ENCODE measurements at regions not wholly inside any gene's neighbourhood (a gene's known extent, or its start where the extent isn't known, plus 50 kb on each side); places are given as distances from the start of the nearest gene placed in this dataset.

- Histone ChIP-seq H3K4me3 (no peak overlapping the region), H3K9me3 (no peaks in the 10 kb centered on the region), H3K4me1 (ENCODE audit: insufficient read depth) (no peaks in the 10 kb centered on the region), H3K27me3 (no peaks in the 10 kb centered on the region), H3K36me3 (no peaks in the 10 kb centered on the region), H3K27ac (no peak overlapping the region)
- no peak for DNase-seq
- TF ChIP-seq EP300 (IDR thresholded peaks at IDR 0.05) (no peak), CTCF (IDR thresholded peaks at IDR 0.05) (no peak), POLR2A (IDR thresholded peaks at IDR 0.05) (no peak)
- intact Hi-C loops (cut with DNase I) = no loop called here
- WGBS, 3 donors = 0 to 2% (median 0%) methylated on average over 1 of the region's 1 CpG
These were observed 470.6 kb downstream of the LMO7 start for GRCh38 chr13:76106763-76107162.

GRCh38 chr13:76094645-76095044 is 458.5 kb downstream of the LMO7 start:
- DNase-seq = no peak
- Histone ChIP-seq H3K4me1 (ENCODE audit: insufficient read depth) (no peaks in the 10 kb centered on the region), H3K9me3 (no peaks in the 10 kb centered on the region), H3K27ac (no peak overlapping the region), H3K4me3 (no peak overlapping the region), H3K27me3 (no peaks in the 10 kb centered on the region), H3K36me3 (no peaks in the 10 kb centered on the region)
- intact Hi-C loops (cut with DNase I) = no loop called here
- TF ChIP-seq POLR2A (IDR thresholded peaks at IDR 0.05) (no peak), CTCF (IDR thresholded peaks at IDR 0.05) (no peak), EP300 (IDR thresholded peaks at IDR 0.05) (no peak)
- WGBS, 3 donors = 78 to 81% (median 79%) methylated on average over 3 of the region's 3 CpGs

GRCh38 chr13:76091076-76091475 is 454.9 kb downstream of the LMO7 start:
- TF ChIP-seq EP300 (IDR thresholded peaks at IDR 0.05) = no peak
- Histone ChIP-seq H3K27me3 (no peaks in the 10 kb centered on the region), H3K27ac (no peak overlapping the region), H3K4me1 (ENCODE audit: insufficient read depth) (no peaks in the 10 kb centered on the region), H3K9me3 (peaks cover 0 to 4% of the 10 kb centered on the region in 2 donors), H3K4me3 (no peak overlapping the region), H3K36me3 (no peaks in the 10 kb centered on the region)
- no peak for DNase-seq
- 56 to 62% (median 61%) methylated on average over 4 of the region's 4 CpGs for WGBS, 3 donors
- intact Hi-C loops (cut with DNase I) = no loop called here

DNA sequence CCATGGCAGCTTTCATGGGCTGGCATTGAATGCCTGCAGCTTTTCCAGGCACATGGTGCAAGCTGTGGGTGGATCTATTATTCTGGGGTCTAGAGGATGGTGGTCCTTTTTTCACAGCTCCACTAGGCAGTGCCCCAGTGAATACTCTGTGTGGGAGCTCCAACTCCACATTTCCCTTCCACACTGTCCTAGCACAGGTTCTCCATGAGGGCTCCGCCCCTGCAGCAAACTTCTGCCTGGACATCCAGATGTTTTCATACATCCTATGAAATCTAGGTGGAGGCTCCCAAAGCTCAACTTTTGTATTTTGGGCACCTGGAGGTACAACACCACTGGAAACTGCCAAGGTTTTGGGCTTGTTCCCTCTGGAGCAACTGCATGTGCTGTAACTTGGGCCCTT is 450.6 kb downstream of the LMO7 start:
- intact Hi-C loops (cut with DNase I) = no loop called here
- no peak overlapping the region for H3K4me3 ChIP-seq
- no peaks in the 10 kb centered on the region for H3K27me3 ChIP-seq
- no peak for TF ChIP-seq POLR2A (IDR thresholded peaks at IDR 0.05)
- no peak for TF ChIP-seq EP300 (IDR thresholded peaks at IDR 0.05)
- no peak for TF ChIP-seq CTCF (IDR thresholded peaks at IDR 0.05)
- H3K4me1 ChIP-seq (ENCODE audit: insufficient read depth) = no peaks in the 10 kb centered on the region
- H3K9me3 ChIP-seq = peaks cover 0 to 4% of the 10 kb centered on the region in 2 donors
- H3K27ac ChIP-seq = no peak overlapping the region
- 93 to 100% (median 100%) methylated on average over 1 of the region's 1 CpG for WGBS, 3 donors
- no peaks in the 10 kb centered on the region for H3K36me3 ChIP-seq
- no peak for DNase-seq

- H3K36me3 ChIP-seq = no peaks in the 10 kb centered on the region
- intact Hi-C loops (cut with DNase I) = no loop called here
- DNase-seq = no peak
- 85 to 89% (median 87%) methylated on average over 3 of the region's 3 CpGs for WGBS, 3 donors
- TF ChIP-seq EP300 (IDR thresholded peaks at IDR 0.05) = no peak
- TF ChIP-seq POLR2A (IDR thresholded peaks at IDR 0.05) = no peak
- no peak for TF ChIP-seq CTCF (IDR thresholded peaks at IDR 0.05)
- no peaks in the 10 kb centered on the region for H3K4me1 ChIP-seq (ENCODE audit: insufficient read depth)
- no peaks in the 10 kb centered on the region for H3K27me3 ChIP-seq
- H3K27ac ChIP-seq = no peak overlapping the region
- H3K4me3 ChIP-seq = no peak overlapping the region
- H3K9me3 ChIP-seq = no peaks in the 10 kb centered on the region
These were observed 431.7 kb downstream of the LMO7 start for GRCh38 chr13:76067850-76068249.

All from ovary (tissue), 7 donors.